Stromal cell of bone marrow (primary cell): ENCODE measurements at regions not wholly inside any gene's neighbourhood (a gene's known extent, or its start where the extent isn't known, plus 50 kb on each side); places are given as distances from the start of the nearest gene placed in this dataset.

Experiments used
- DNase-seq: peaks from one replicate; pipeline ENCODE4 v3.0.0-alpha.2; 2012; ENCODE audit warnings: low read depth

DNA sequence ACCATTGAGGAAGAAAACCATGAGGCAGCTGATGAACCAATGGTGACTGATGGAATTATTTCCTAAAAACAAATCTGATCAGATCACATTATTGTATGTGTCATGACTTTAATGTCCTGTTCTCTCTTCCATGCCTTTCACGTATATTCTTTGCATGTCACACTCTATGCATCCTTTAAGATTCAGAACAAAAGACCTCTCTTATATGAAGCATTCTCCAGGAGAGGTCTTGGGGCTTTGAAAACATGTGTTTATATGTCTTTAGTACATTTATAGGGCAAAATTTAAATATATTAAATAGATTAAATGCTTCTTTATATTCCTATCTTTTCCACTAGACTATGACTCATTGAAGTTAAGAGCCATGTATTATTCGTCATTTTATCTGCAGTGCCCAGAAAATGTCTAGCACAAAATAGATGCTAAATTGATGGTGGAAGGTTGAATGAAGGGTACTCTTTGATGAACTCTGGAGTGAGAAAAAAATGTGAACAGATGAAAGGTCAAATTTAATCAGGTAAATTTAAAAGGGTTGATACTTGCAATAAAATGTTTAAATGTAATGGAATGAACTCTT lies 196.3 kb downstream of the PSAT1 start:
- DNase-seq = no peak

DNA sequence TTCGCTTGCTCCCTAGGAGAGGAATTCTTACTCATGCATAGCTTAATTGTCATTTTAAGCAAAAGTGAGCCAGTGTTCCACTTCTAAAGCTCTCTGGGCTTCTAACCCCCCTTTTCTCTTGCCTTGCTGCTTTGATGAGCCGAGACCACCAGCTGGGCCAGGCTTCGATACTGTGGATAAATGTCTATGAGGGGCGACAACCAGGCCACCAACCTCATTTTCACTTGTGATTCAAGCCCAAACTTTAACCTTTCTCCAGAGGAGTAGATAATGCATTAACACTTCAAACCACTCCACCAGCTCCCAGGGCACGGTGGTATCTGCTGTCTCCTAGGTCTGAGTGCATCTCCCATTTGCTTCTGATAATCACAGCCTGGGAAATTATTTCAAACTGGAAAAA lies 205.6 kb downstream of the PSAT1 start:
- DNase-seq = no peak

DNA sequence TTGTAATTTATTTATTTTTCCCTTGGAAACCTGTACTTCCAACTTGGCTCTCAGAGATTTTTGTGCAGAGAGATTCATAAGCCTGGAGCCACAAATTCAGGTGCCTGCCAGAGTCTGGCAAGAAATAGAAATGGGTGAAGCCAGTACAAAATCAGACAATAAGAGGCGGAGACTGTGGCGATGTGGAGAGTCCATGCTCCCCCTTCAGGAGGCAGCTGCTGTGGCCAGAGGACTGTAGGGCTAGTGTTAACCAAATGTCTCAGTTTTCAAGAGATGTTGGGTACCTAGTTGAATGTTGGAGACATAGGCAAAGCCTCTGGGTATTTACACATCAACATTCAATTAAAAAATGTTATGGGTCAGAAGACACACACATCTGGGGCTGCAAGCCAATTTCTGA lies 208.6 kb downstream of the PSAT1 start:
- no peak for DNase-seq

DNA sequence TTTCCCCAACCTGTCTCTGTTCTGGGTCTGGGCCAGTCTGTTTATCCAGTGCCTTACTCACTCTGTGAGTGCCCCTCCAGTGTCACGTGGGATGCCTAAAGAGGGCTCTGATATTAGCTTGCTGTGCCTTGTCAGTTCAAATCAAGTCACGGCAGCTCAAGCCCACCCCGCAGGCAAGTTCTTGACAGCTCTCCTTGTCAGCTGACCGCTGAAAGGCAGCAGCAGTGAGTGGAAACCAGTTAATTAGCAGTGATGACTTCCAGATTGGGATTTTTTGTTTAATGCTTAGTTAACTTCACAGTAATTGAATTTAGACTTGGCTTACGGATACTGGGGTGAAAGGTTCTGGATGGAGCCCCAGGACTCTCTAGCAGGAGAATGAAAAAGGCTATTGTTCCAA lies 210.1 kb downstream of the PSAT1 start:
- no peak for DNase-seq

DNA sequence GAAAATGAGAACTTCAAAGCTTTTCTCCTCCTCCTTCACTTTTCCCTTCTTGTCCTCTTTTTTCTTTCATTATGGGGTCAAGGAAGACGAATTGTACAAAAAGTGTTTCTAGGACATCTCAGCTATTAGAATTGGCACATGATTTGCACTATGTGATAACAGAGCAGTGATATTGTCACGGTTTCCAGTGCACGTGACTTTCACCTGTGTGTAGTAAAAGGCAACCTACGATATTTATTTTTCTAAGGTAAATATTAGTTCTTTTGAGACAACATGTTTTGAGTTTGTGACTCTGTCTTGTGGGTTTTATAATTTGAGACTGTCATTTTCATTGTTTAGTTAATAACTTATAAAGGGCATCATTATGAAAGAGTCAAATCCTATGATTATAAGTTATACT lies 213.1 kb downstream of the PSAT1 start:
- DNase-seq = no peak

DNA sequence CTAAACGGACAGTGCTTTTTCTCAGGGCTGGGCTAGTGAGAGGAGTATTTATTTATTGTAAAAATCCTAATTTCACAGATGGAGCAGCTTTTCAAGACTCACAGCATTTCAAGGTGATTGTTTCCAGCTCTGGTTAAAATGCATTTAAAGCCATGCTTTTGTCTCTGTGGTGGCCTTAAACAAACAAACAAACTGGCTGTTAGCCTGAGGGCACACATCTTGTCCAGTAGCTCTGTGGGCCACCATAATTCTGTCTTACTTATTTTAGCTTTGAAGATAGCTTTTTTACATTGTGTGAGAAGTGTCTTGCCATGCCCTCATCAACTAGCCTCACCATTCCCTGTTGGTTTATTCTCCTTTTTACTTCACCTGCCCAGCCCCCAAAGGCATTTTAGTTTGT lies 218.2 kb downstream of the PSAT1 start:
- DNase-seq = no peak

DNA sequence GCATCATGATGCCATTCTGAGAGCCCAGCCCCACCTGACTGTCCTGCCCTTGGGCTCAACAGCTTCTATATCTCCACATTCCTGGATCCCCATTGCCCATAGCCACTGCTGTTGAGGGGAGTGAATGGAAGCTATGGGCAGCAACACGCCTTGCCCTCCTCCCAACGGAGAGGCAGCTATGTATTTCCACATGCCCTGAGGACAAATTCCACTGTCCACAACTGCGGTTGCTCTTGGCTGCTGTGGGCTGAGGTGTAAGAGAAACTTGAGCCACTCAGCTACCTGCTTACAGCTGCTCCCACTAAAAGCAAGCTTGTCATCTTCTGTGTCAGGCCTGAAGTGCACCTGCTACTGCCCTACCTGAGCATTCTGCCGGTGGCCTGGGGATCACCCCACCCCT lies 222.9 kb downstream of the PSAT1 start:
- DNase-seq = no peak

DNA sequence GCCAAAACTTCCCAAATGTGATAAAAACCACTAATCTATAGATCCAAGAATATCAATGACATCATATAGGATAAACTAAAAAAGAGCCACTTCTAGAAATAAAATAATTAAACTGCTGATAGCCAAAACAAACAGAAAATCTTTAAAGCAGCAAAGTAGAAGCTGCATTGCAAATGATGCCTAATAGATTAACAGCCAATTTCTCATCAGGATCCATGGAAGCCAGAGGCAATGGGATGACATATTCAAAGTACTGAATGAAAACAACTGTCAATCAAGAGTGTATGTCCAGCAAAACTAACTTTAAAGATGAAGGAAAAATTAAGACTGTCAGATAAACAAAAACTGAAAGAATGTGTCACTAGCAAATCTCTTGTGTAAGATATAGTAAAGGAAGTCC lies 224.8 kb downstream of the PSAT1 start:
- no peak for DNase-seq

DNA sequence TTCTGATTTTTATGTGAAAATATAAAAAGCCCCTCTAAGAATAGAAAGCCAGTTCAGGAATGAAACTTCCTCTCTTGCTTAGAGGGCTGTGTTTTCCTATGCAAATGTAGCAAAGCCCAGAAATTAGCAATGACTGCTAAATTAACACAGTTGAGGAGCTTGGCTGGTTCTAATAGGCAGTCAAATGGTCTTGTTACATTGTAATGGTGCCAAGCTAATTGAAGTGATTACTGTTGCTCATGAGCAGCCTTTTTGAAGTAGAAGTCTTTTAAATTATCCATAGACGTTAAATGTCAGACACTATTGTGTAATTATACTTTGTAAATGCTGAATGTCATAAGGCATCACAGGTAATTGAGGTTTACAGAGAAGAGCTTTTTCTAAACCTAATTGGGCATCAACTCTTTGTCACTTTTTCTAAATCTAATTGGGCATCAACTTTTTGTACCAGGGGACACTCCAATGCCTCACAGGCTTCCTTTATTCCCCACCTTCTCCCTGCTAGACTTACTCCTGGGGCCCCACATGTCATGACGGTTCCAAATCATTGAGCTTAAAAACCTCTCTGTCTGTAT lies 229.1 kb downstream of the PSAT1 start:
- DNase-seq = no peak

DNA sequence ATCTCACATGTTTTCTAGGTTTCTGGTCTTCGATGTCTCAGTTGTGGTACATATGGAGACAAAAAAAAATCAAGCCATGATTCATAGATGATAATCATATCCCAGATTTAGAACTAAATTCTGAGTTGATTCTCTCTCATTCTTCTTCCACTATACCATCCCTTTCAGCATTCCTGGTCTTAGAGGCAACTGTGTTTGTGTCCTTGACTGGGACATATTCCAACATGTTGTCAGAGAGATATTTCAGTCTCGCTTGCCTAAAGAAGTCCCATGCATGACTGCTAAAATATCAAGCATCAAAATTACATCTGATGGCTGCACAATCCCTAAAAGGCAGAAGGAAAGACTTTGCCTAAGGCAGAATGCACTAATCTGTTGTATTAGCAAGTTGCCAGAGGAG lies 236.6 kb downstream of the PSAT1 start:
- no peak for DNase-seq

DNA sequence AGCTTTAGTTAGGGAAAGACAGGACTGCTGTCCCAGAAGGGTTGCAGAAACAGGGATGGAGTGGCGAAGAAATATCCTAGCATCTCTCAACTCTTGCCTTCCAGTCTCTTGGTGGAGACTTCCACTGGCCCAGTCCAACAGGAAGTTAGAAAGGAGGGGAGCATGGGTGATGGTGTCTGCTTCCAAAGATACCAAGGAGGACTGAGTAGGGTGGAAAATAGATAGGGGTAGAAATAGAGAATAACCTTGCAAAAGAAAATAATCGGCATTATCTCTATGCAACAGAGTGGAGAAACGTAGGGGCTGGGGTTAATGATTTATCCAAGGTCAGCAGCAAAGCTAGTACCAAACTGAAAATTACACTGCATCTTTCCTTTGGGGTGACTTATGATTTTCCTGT lies 242.3 kb downstream of the PSAT1 start:
- no peak for DNase-seq

DNA sequence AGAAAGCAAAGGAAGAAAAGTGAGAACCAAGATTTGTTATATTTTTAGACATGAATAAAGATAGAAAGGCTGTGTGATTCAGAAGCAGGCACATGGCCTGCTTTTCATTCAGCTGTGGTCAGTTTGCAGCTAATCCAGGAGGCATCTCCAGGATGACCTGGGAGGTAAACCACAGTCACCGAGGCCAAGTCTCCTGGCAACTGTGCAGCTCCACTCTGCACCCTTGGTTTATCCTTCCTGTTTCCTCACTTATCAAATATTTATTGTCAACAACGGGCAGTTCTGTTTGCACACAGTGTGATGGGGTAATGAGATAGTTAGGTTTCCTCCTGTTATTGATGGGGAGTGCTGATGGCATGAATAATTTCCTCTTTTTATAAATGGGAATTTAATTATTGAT lies 243.0 kb downstream of the PSAT1 start:
- DNase-seq = peak; percentile 38

DNA sequence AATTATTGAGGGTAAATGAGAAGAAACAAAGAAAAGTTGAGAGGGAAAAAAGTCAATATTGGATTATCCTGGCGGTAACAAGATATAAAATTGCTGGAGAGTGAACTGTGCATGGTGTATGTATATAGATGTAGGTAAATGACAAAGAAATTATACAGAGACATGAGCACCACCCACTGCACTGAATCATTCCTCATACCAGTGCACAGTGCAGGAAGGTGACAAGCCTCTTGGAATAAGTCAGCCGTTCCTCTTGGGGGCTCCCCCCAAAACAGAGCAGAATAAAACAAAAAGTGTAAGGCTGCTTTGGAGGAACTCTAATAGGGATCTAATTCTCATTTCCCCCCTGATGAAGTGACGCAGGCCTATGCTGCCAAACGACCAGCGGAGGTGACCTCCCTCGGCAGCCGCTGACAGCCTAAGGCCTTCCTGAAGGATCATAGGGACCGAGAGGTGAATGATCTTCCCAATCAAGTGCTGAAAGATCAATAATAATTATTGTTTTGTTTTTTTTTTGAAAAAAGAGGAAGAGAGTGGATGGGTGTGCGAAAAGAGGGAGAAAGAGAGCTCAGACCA lies 245.0 kb downstream of the PSAT1 start:
- DNase-seq = no peak

DNA sequence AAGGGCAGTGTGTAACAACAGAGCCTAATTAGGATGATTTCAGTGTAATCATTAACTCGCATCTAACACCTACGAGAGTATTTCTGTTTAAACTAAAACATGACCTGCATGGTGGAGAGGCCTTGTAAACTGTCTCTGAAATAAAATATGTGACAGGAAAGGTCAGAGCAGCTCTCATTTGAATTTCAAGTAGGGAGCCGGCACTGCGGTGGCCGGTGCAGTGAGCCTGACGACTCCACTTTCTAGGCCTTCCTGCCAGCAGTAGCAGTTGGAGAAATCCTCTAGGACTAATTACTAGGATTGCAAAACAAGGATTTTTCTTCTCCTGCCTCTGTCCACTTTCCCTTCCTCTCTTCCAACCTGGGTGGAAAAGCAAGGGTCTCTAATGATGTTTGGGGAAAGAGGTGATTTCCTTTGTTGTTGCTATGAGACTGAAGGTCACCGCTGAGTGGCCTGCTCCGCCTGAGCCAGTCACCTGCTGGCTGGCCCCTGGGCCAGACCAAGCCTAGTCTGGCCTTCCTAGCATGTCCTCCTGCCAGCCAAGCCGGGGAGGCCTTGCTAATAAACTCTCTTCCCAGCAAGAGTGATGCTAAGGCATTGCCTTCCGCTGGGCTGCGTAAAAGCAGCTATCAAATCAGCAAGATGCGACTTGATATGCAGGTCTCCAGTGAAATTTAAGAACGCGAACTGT lies 245.7 kb downstream of the PSAT1 start:
- DNase-seq = no peak

DNA sequence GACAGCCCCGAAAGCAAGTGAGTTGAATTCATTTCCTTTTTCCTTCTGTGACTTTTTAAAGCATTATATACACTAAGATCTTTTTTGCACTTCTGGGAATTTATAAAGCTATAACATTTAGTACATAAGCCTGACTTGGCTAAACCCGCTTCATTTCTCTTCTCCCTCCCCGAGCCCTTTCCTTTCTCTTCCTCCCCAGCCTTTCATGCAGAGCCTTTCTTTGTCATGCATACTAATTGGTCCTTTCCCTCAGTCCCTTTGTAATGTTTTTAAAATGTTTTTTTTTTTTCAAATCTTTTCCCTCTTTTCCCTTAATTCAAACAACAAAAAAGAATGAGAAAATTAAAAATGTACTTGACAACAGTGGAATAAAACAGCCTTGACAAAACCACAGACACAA lies 246.4 kb downstream of the PSAT1 start:
- DNase-seq = no peak

DNA sequence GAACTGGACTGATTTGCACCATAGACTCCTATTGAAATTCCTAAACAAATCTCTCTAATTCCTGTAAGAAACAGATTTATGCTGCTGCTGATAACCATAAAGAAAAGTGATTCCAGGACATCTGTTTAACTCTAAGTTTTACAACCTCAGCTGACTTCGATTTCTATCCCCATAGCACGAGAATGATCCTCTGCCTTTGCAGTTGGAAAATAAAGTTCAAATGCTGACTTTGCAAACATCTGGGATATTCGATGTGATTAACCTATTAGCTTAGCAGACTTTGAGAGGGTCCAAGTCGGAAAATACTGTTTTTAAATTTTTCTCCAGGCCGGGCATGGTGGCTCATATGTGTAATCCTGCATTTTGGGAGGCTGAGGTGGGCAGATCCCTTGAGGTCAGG lies 247.3 kb downstream of the PSAT1 start:
- DNase-seq = no peak

DNA sequence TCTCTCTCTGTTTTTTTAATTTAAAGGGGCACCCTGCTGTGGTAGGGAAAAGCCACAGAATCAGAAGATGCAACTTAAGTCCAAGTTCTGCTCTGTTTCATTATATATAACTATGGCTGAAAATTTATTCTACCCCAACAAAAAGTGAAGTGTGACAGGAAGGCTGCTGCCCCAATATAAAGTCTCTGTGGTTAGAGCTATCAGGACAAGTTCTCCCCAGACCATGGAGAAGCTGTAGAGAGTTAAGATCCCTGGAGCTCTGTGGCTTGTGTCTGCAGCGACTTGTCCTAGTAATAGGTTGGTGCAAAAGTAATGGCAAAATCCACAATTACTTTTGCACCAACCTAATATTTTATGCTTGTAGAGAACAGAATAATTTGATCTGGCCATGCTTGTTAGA lies 250.9 kb downstream of the PSAT1 start:
- DNase-seq = no peak

DNA sequence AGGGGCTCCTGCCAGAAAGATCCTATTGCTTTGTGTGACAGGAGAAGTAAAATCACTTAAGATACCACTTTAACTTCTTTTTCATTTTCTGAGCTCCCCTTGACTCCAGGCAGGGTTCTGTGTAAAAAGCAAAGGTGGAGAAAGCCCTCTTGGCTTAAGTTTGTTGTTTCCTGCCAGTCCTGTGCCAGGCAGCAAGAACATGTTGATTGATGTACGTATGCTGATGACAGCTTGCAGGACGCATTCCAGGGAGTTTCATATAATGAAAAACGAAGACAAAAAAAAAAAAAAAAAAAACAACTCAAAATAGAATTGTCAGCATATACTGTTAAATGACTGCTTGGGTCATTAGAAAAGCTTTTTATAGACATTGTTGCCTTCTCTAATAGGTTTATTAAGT lies 251.7 kb downstream of the PSAT1 start:
- DNase-seq = no peak

DNA sequence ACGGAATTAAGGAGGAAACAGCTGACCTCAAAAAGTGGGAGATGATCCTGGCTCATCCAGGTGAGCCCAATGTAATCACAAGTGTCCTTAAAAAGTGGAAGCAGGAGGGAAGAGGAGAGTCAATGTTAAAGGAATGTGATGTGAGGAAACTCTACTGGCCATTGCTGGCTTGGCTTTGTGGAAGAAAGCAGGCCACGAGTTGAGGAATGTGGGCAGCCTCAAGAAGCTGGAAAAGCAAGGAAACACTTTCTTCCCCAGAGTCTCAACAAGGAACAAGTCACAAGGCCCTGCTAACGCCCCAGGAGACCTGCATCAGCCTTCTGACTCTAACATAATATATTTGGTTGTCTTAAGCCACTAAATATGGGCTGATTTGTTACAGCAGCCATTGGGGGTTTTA lies 252.8 kb downstream of the PSAT1 start:
- DNase-seq = no peak

DNA sequence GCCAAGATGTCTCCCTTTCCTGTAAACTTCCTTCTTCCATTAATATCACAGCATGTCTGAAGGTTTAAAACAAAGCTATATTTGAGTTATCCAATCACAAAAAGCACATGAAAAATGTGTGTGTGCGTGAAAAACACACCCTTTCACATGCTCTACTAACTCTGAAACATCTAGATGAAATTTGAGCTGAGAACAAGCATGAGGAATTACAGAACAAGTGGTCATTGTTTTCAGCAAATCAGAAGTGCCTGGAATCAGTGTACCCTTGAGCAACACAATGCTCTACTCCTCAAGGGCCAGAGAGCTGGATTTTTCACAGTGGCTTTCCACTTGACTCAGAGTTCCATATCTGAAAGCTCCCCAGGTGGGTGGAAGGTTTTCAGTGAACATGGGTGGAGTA lies 255.9 kb downstream of the PSAT1 start:
- DNase-seq = no peak

DNA sequence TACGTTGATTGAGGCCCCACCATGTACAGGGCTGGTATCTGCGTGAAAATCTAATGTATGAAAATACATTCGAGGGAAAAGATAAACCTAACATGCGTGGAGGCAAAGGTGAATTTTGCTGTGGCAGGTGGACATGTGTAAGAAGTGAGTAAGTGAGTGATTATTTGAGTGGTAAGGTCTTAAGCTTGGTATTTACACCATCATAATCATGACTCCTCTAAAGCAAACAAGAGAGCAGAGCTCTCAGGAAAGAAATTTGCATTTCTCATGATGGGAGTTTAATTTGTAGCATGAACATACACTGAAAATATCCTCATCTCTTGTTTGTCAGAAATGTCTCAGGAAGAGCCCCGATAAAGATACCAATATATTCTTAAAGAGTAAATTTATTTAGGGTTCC lies 260.6 kb downstream of the PSAT1 start:
- no peak for DNase-seq

DNA sequence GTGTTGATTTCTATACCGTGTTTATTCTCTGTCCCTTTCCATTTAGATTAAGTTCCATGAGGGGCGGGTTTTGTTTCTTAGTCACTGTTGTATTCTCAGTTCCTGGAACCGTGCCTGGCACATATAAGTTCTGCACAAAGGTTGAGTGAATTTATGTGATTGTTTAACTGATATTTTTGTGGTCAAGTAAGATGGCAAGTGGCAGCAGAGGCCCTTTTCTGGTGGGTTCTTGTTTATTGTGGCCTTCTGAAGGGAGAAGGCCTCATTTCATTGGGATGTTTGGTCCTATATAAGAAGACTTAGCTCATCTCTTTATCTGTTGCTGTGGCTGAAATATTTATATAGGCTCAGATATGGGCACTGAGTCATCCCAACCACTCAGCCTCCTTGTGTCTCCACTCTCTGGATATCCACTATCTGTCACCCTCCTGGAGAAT lies 262.5 kb downstream of the PSAT1 start:
- no peak for DNase-seq

DNA sequence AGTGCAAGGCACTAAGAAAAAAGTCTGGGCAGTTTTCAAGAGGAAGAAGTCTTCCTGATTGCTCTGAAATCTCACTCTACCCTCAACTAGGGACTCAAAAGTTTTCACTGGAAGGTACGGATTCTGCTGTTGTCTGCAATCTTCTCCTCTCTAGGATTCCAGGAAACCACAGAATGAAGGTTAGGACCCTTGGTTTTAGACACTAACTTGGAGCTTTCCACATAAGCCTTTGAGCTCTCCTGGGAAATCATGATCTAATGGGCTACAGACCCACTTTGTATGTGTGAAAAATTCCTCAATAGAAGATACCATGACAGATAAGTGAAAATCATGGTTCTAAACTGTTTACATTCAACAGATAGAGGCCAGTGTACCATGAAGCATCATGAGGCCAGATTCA lies 265.1 kb downstream of the PSAT1 start:
- no peak for DNase-seq

DNA sequence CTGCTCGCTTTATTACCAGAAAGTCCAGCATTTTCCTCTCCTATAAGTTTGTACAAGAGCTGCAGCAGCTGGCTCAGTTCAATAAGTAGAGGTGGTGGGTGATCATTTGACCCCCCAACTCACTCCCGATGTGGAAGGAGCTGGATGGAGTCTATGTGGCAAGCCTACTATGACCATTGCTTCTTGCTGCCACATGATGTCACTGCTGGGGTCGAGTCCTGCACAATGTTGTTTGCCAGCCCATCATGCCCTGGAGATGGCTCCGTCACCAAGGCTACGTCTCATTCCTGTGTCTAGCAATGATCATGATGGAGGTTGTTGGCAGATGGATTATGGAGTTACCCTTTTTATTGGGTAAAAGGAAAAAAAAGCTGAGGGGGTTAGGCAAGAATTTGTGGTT lies 266.3 kb downstream of the PSAT1 start:
- no peak for DNase-seq
